ENCODE measurements at regions not wholly inside any gene's neighbourhood (a gene's known extent, or its start where the extent isn't known, plus 50 kb on each side); places are given as distances from the start of the nearest gene placed in this dataset.

DNA sequence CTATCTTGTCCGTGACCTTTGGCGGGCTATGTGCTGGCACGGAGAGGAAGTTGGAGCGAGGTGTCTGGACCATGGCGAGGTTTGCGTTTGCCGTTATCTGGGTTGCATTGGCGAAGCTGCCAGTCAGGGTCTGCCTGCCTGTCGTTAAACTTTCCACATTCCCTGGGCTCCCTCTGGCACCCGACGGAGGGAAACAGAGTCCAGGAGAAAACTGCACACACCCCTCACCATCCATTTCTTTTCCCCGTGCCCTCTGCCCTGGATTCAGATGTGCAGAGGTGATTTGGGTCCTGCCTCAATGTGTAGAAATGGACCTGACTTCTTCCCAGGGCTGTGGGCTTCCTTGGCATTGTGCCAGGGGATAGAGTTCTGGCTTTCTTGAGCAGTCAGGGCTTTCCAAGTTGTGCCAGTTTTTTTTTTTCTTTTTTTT is 142.4 kb downstream of the URI1 start:
- TF ChIP-seq, protein P1, sequence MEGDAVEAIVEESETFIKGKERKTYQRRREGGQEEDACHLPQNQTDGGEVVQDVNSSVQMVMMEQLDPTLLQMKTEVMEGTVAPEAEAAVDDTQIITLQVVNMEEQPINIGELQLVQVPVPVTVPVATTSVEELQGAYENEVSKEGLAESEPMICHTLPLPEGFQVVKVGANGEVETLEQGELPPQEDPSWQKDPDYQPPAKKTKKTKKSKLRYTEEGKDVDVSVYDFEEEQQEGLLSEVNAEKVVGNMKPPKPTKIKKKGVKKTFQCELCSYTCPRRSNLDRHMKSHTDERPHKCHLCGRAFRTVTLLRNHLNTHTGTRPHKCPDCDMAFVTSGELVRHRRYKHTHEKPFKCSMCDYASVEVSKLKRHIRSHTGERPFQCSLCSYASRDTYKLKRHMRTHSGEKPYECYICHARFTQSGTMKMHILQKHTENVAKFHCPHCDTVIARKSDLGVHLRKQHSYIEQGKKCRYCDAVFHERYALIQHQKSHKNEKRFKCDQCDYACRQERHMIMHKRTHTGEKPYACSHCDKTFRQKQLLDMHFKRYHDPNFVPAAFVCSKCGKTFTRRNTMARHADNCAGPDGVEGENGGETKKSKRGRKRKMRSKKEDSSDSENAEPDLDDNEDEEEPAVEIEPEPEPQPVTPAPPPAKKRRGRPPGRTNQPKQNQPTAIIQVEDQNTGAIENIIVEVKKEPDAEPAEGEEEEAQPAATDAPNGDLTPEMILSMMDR (IDR thresholded peaks at IDR 0.05; ENCODE audit: low read depth, low read length): no peak
- DNase-seq (ENCODE audit: extremely low read depth, low read depth): no peak

DNA sequence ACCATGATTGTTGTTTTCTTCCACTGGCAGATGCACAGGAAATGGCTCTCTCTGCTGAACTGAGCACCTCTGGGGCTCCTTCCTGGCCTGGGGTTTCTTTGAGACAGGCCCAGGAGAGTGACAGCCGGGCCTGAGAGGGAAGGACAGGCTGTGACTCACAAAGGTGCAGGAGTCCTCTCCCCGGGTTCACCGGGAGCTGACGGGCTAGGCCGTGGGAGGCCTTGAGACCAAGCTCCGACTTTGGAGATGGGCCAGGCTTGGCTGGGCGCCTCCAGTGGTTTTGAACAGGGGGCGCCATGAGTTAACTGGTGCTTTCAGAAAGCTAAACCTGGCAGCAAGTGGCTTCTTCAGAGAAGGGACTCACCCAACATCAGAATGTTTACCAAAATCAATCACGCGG is 143.4 kb downstream of the URI1 start:
- no peak for DNase-seq (ENCODE audit: extremely low read depth, low read depth)
- TF ChIP-seq, protein P1 (IDR thresholded peaks at IDR 0.05; ENCODE audit: low read depth, low read length): no peak

DNA sequence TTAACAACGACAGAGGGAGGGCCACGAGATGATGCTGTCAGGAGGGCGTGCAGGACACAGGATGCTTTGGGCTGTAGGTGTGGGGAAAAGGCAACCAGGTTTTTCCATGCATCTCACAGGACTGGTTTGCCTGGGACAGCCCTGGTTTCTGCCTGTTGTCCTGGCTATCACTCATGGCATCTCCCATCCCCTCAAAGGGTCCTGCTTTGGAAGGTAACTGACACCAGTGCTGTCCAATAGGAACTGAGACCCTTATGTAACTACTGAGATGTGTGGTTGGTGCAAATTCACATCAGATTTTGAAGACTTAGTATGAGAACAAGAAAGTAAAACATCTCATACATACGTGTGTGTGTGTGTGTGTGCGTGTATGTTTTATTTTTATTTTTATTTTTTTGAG is 144.2 kb downstream of the URI1 start:
- TF ChIP-seq, protein P1 (IDR thresholded peaks at IDR 0.05; ENCODE audit: low read depth, low read length): no peak
- no peak for DNase-seq (ENCODE audit: extremely low read depth, low read depth)

DNA sequence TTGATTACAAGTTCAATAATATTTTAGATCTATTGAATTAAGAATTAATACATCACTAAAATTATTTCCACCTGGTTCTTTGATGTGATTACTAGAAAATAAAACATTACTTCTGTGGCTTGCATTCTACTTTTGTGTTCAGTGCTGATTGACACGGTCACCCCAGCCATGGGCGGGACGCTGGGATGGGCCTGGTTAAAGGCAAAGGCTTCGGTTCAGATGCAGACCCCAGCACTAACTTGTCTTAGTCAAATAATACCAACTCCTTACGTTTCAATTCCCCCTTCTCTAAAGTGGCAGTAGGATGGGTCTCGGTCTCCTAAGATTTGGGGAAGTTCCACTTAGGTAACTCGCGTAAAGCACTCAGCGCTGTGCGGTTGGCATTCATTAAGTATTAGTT is 144.9 kb downstream of the URI1 start:
- DNase-seq (ENCODE audit: extremely low read depth, low read depth): no peak
- TF ChIP-seq, protein P1 (IDR thresholded peaks at IDR 0.05; ENCODE audit: low read depth, low read length): no peak

DNA sequence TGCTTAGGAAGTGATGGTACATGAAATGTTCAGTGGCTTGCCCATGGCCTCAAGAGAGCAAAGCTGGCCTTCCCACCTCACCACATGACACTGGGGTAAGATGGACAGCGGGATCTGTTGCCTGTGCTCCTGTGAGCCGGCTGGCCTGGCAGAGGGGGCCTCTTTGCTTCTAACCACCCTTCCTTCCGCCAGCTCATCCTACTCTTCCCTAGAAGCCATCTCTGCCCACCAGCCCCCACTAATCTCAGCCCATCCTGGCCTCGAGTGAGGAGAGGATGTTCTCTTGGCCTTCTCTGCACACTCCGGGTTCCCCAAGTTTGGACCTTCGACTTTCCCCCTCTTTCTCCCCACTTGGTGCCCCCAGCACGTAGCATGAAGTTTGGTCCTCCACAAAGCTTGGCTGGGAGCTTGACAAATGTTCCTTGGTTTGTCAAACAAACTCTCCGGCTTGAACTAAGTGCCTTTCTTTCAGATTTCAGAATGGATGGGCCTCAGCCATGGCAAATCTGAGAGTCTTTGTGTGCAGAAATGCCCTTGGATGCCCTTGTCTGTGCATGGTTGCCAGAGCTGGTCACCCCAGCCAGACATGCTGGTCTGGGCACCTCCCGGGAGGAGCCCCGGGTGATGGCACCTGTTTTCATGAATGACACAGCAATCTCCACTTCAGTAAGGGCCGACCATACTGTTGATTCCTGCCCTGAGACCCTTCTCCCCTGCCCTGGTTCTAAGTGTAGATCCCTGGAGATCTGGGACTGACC is 145.5 kb downstream of the URI1 start:
- DNase-seq (ENCODE audit: extremely low read depth, low read depth): no peak
- TF ChIP-seq, protein P1 (IDR thresholded peaks at IDR 0.05; ENCODE audit: low read depth, low read length): no peak

DNA sequence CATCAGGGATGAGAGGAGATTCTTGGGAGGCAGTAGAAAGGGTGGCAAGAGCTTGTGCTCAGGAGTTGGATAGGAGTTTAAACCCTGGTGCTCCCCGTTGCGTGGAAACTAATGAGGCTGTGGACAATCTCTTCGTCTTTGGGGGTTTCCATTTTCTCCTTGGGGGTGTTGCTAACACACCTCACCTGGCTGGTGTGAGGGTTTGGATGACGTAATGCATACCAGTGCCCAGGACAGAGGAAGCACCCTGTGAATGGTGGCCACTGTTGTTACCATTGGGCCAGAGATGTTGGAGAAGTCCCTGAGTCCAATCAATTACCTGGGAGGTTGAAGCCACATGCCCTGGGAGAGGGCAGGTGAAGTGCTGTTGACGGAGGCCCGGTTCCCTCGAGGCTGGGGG is 146.5 kb downstream of the URI1 start:
- no peak for DNase-seq (ENCODE audit: extremely low read depth, low read depth)
- TF ChIP-seq, protein P1 (IDR thresholded peaks at IDR 0.05; ENCODE audit: low read depth, low read length): no peak

DNA sequence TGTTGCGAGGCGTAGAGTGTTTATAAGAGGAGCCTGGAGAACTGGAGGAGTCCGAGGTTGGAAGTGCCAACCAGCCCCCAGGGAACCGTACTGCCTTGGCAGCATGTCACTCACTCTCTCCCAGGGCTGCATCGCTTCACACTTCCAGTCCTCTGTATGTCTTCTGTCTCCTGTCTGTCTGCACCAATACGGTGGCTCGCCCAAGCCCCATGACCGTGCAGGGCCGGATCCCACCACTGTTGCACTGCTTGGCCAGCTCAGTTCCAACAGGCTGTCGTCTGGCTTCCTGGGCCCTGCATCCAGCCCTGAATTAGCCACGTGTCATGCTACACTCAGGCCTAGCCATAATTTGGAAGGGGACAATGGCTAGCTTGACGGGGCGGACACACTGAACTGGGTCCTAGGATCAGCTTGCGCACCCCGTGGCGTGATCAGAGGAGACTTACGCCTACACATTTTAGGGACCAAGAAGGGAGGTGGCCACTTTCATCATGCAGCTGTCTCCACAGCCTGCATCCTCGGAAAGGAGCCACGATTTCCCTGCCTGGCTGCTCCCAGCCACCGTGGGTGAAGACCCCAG is 147.1 kb downstream of the URI1 start:
- TF ChIP-seq, protein P1 (IDR thresholded peaks at IDR 0.05; ENCODE audit: low read depth, low read length): no peak

More for the DNA sequence above, 147.1 kb downstream of the URI1 start:
- no peak for DNase-seq (ENCODE audit: extremely low read depth, low read depth)

All from AG09319 (cell line).